Natural killer cell treated with Interleukin-12 subunit alpha and Interleukin-12 subunit beta and Interleukin-15 and Interleukin-18, amount 100 ng/mL, for 72 hours (primary cell): ENCODE measurements at regions not wholly inside any gene's neighbourhood (a gene's known extent, or its start where the extent isn't known, plus 50 kb on each side); places are given as distances from the start of the nearest gene placed in this dataset.

Experiments used
- ATAC-seq, 2 donors: fragments of 150-1000 bp; cut with Tn5 transposase in 1 of 2; sonication (Bioruptor Pico), chemical (Tn5 transposase) in 1 of 2; 2 replicates each; pipeline ENCODE4 v1.10.0; 2021
- DNase-seq: peaks from one replicate; pipeline ENCODE4 v3.0.0; 2022; ENCODE audit warnings: low spot score
- H3K27ac Mint-ChIP-seq, 2 donors: 1 replicate in 1 of 2; 2 replicates in 1 of 2; pipeline ENCODE4 v1.8.0; 2022; ENCODE audit warnings: mixed read lengths in 2 of 2, mild to moderate bottlenecking in 1 of 2, moderate library complexity in 1 of 2
- H3K27me3 Mint-ChIP-seq, 2 donors: 1 replicate in 1 of 2; 2 replicates in 1 of 2; pipeline ENCODE4 v1.8.0; 2022; ENCODE audit warnings: mixed read lengths in 2 of 2
- H3K36me3 Mint-ChIP-seq: one replicate; pipeline ENCODE4 v1.8.0; 2022; ENCODE audit warnings: mixed read lengths
- H3K4me1 Mint-ChIP-seq, 2 donors: 1 replicate in 1 of 2; 2 replicates in 1 of 2; pipeline ENCODE4 v1.8.0; 2022; ENCODE audit warnings: low read depth in 2 of 2, mixed read lengths in 2 of 2, mild to moderate bottlenecking in 1 of 2
- H3K4me3 Mint-ChIP-seq: one replicate; pipeline ENCODE4 v1.8.0; 2022; ENCODE audit warnings: mixed read lengths
- H3K9me3 Mint-ChIP-seq: 2 replicates; pipeline ENCODE4 v1.8.0; 2022; ENCODE audit warnings: mixed read lengths

- H3K4me1 Mint-ChIP-seq, result peaks cover 0 to 6% of the 10 kb centered on the region in 2 donors
- ATAC-seq, result no peak
- peaks cover 4% of the 10 kb centered on the region for H3K9me3 Mint-ChIP-seq
- no peak overlapping the region for H3K27ac Mint-ChIP-seq
- H3K27me3 Mint-ChIP-seq, result peaks cover 15 to 21% of the 10 kb centered on the region in 2 donors
- no peaks in the 10 kb centered on the region for H3K36me3 Mint-ChIP-seq
- DNase-seq, result no peak
- H3K4me3 Mint-ChIP-seq, result no peak overlapping the region
Observed at GRCh38 chr10:28733245-28733644, 55.9 kb downstream of the BAMBI start.

- Mint-ChIP-seq H3K9me3 (peaks cover 4% of the 10 kb centered on the region), H3K4me3 (no peak overlapping the region), H3K36me3 (no peaks in the 10 kb centered on the region), H3K27ac (no peak overlapping the region), H3K27me3 (peaks cover 18 to 25% of the 10 kb centered on the region in 2 donors), H3K4me1 (peaks cover 0 to 6% of the 10 kb centered on the region in 2 donors)
- DNase-seq (no peak), ATAC-seq (no peak)
Observed at GRCh38 chr10:28733647-28734046, 56.3 kb downstream of the BAMBI start.

- no peak overlapping the region for H3K27ac Mint-ChIP-seq
- ATAC-seq, result no peak
- H3K4me1 Mint-ChIP-seq, result peaks cover 0 to 6% of the 10 kb centered on the region in 2 donors
- no peaks in the 10 kb centered on the region for H3K36me3 Mint-ChIP-seq
- H3K9me3 Mint-ChIP-seq, result peaks cover 4% of the 10 kb centered on the region
- DNase-seq, result no peak
- no peak overlapping the region for H3K4me3 Mint-ChIP-seq
- H3K27me3 Mint-ChIP-seq, result peaks cover 25 to 31% of the 10 kb centered on the region in 2 donors
Observed at GRCh38 chr10:28734938-28735759, 57.8 kb downstream of the BAMBI start.

- H3K36me3 Mint-ChIP-seq, result no peaks in the 10 kb centered on the region
- H3K27me3 Mint-ChIP-seq, result peaks cover 22 to 25% of the 10 kb centered on the region in 2 donors
- H3K9me3 Mint-ChIP-seq, result peaks cover 4% of the 10 kb centered on the region
- ATAC-seq (no peak), DNase-seq (no peak)
- H3K4me1 Mint-ChIP-seq, result no peaks in the 10 kb centered on the region
- no peak overlapping the region for H3K27ac Mint-ChIP-seq
- H3K4me3 Mint-ChIP-seq, result no peak overlapping the region
Observed at GRCh38 chr10:28737096-28737495, 59.8 kb downstream of the BAMBI start.

GRCh38 chr10:28738200-28738599 lies 60.9 kb downstream of the BAMBI start:
- no peak overlapping the region for H3K4me3 Mint-ChIP-seq
- H3K36me3 Mint-ChIP-seq, result no peaks in the 10 kb centered on the region
- ATAC-seq, result no peak
- H3K9me3 Mint-ChIP-seq, result no peaks in the 10 kb centered on the region
- H3K27me3 Mint-ChIP-seq, result peaks cover 18 to 19% of the 10 kb centered on the region in 2 donors
- H3K27ac Mint-ChIP-seq, result no peak overlapping the region
- H3K4me1 Mint-ChIP-seq, result no peaks in the 10 kb centered on the region
- DNase-seq, result no peak

- peaks cover 8 to 14% of the 10 kb centered on the region in 2 donors for H3K27me3 Mint-ChIP-seq
- ATAC-seq (peak in 1 of 2 donors; percentile 50), DNase-seq (no peak)
- H3K4me1 Mint-ChIP-seq, result no peaks in the 10 kb centered on the region
- H3K4me3 Mint-ChIP-seq, result no peak overlapping the region
- no peaks in the 10 kb centered on the region for H3K9me3 Mint-ChIP-seq
- H3K27ac Mint-ChIP-seq, result no peak overlapping the region
- H3K36me3 Mint-ChIP-seq, result no peaks in the 10 kb centered on the region
Observed at GRCh38 chr10:28743576-28743975, 66.3 kb downstream of the BAMBI start.

- H3K27ac Mint-ChIP-seq, result no peak overlapping the region
- no peaks in the 10 kb centered on the region for H3K36me3 Mint-ChIP-seq
- H3K27me3 Mint-ChIP-seq, result peaks cover 3 to 7% of the 10 kb centered on the region in 2 donors
- ATAC-seq, result no peak
- H3K4me3 Mint-ChIP-seq, result no peak overlapping the region
- DNase-seq, result no peak
- no peaks in the 10 kb centered on the region for H3K9me3 Mint-ChIP-seq
- H3K4me1 Mint-ChIP-seq, result no peaks in the 10 kb centered on the region
Observed at GRCh38 chr10:28744069-28744768, 66.9 kb downstream of the BAMBI start.

- no peak overlapping the region for H3K4me3 Mint-ChIP-seq
- H3K36me3 Mint-ChIP-seq, result peaks cover 2% of the 10 kb centered on the region
- H3K27me3 Mint-ChIP-seq, result peaks cover 17 to 49% of the 10 kb centered on the region in 2 donors
- no peak overlapping the region for H3K27ac Mint-ChIP-seq
- peaks cover under 1% of the 10 kb centered on the region for H3K9me3 Mint-ChIP-seq
- ATAC-seq (no peak), DNase-seq (no peak)
- no peaks in the 10 kb centered on the region for H3K4me1 Mint-ChIP-seq
Observed at GRCh38 chr10:28754930-28755718, 77.8 kb downstream of the BAMBI start.

GRCh38 chr10:28761084-28761846 lies 83.9 kb downstream of the BAMBI start:
- H3K4me1 Mint-ChIP-seq, result no peaks in the 10 kb centered on the region
- H3K9me3 Mint-ChIP-seq, result no peaks in the 10 kb centered on the region
- DNase-seq, result no peak
- ATAC-seq, result no peak
- H3K36me3 Mint-ChIP-seq, result no peaks in the 10 kb centered on the region
- H3K27me3 Mint-ChIP-seq, result peaks cover 3 to 20% of the 10 kb centered on the region in 2 donors
- H3K27ac Mint-ChIP-seq, result no peak overlapping the region
- H3K4me3 Mint-ChIP-seq, result no peak overlapping the region

- H3K4me3 Mint-ChIP-seq, result no peak overlapping the region
- no peaks in the 10 kb centered on the region for H3K4me1 Mint-ChIP-seq
- DNase-seq (no peak), ATAC-seq (no peak)
- no peaks in the 10 kb centered on the region for H3K36me3 Mint-ChIP-seq
- no peaks in the 10 kb centered on the region for H3K9me3 Mint-ChIP-seq
- H3K27ac Mint-ChIP-seq, result no peak overlapping the region
- H3K27me3 Mint-ChIP-seq, result peaks cover 3 to 6% of the 10 kb centered on the region in 2 donors
Observed at GRCh38 chr10:28763471-28764170, 86.3 kb downstream of the BAMBI start.

- no peak overlapping the region for H3K27ac Mint-ChIP-seq
- ATAC-seq (no peak), DNase-seq (no peak)
- no peaks in the 10 kb centered on the region for H3K27me3 Mint-ChIP-seq
- no peaks in the 10 kb centered on the region for H3K36me3 Mint-ChIP-seq
- no peaks in the 10 kb centered on the region for H3K9me3 Mint-ChIP-seq
- H3K4me1 Mint-ChIP-seq, result no peaks in the 10 kb centered on the region
- no peak overlapping the region for H3K4me3 Mint-ChIP-seq
Observed at GRCh38 chr10:28765641-28766040, 88.3 kb downstream of the BAMBI start.

GRCh38 chr10:28768227-28768626 lies 90.9 kb downstream of the BAMBI start:
- DNase-seq, result no peak
- no peak overlapping the region for H3K4me3 Mint-ChIP-seq
- no peaks in the 10 kb centered on the region for H3K4me1 Mint-ChIP-seq
- H3K36me3 Mint-ChIP-seq, result no peaks in the 10 kb centered on the region
- no peaks in the 10 kb centered on the region for H3K9me3 Mint-ChIP-seq
- ATAC-seq, result no peak
- H3K27me3 Mint-ChIP-seq, result no peaks in the 10 kb centered on the region
- no peak overlapping the region for H3K27ac Mint-ChIP-seq
